IPS DF 6.9 (cell line): ENCODE measurements at regions not wholly inside any gene's neighbourhood (a gene's known extent, or its start where the extent isn't known, plus 50 kb on each side); places are given as distances from the start of the nearest gene placed in this dataset.

ENCODE experiments used
- DNase-seq: peaks from one replicate; pipeline ENCODE4 v3.0.0-alpha.2; 2013; ENCODE audit warnings: low read depth, low spot score
- H3K27ac ChIP-seq: one replicate; pipeline ENCODE4 v1.5.1; 2013; ENCODE audit warnings: low read length, control low read depth
- H3K27me3 ChIP-seq: 2 replicates; pipeline ENCODE4 v1.6.1; 2013; ENCODE audit warnings: mild to moderate bottlenecking, low read length; ENCODE audit not compliant: control insufficient read depth, insufficient read depth
- H3K36me3 ChIP-seq: 2 replicates; pipeline ENCODE4 v1.6.1; 2013; ENCODE audit warnings: low read length; ENCODE audit not compliant: control insufficient read depth, insufficient read depth
- H3K4me1 ChIP-seq: 2 replicates; pipeline ENCODE4 v1.6.1; 2013; ENCODE audit warnings: low read length; ENCODE audit not compliant: control insufficient read depth, insufficient read depth
- H3K4me3 ChIP-seq: 2 replicates; pipeline ENCODE4 v1.5.1; 2013; ENCODE audit warnings: mild to moderate bottlenecking, low read length
- H3K9me3 ChIP-seq: 2 replicates; pipeline ENCODE4 v1.6.1; 2013; ENCODE audit warnings: low read length, inconsistent platforms; ENCODE audit not compliant: control insufficient read depth, insufficient read depth
- WGBS: extraction: QIAGEN DNeasy Blood & Tissue Kit; methylation state at CpG from one replicate; pipeline ENCODE4 v1.1.7; 2013; ENCODE audit warnings: mixed read lengths, missing lambda C conversion rate; ENCODE audit not compliant: insufficient read length, insufficient coverage; 5-methylcytosine and 5-hydroxymethylcytosine counted together

GRCh38 chr12:85549640-85550039 lies 269.6 kb downstream of the ALX1 start:
- no peak for DNase-seq
- H3K27ac ChIP-seq = no peak overlapping the region
- no peaks in the 10 kb centered on the region; the same call in 1 of the 2 replicates for H3K4me1 ChIP-seq
- H3K36me3 ChIP-seq = no peaks in the 10 kb centered on the region
- H3K4me3 ChIP-seq = no peak overlapping the region
- no CpG with 5 or more reads among the region's 2 CpGs for WGBS
- no peaks in the 10 kb centered on the region for H3K9me3 ChIP-seq
- no peaks in the 10 kb centered on the region for H3K27me3 ChIP-seq

GRCh38 chr12:85550924-85551323 lies 270.9 kb downstream of the ALX1 start:
- no CpG with 5 or more reads among the region's 2 CpGs for WGBS
- DNase-seq = peak; percentile 11
- Histone ChIP-seq H3K27me3 (no peaks in the 10 kb centered on the region), H3K4me1 (no peaks in the 10 kb centered on the region; the same call in 1 of the 2 replicates), H3K27ac (peak overlapping the region; percentile 83), H3K4me3 (no peak overlapping the region), H3K36me3 (no peaks in the 10 kb centered on the region), H3K9me3 (no peaks in the 10 kb centered on the region)

- no peaks in the 10 kb centered on the region for H3K9me3 ChIP-seq
- no CpG with 5 or more reads among the region's 3 CpGs for WGBS
- H3K27ac ChIP-seq = no peak overlapping the region
- no peak overlapping the region for H3K4me3 ChIP-seq
- H3K4me1 ChIP-seq = no peaks in the 10 kb centered on the region; the same call in 1 of the 2 replicates
- no peaks in the 10 kb centered on the region for H3K27me3 ChIP-seq
- H3K36me3 ChIP-seq = no peaks in the 10 kb centered on the region
- no peak for DNase-seq
Observed at GRCh38 chr12:85552461-85552860, 272.4 kb downstream of the ALX1 start.

GRCh38 chr12:85557850-85558249 lies 277.8 kb downstream of the ALX1 start:
- H3K27me3 ChIP-seq = no peaks in the 10 kb centered on the region
- WGBS = no CpG with 5 or more reads among the region's 1 CpG
- no peak for DNase-seq

GRCh38 chr12:85558684-85559083 lies 277.5 kb downstream of the RASSF9 start:
- no peaks in the 10 kb centered on the region for H3K4me1 ChIP-seq
- DNase-seq = no peak
- H3K9me3 ChIP-seq = no peaks in the 10 kb centered on the region
- no peak overlapping the region for H3K4me3 ChIP-seq
- H3K27ac ChIP-seq = no peak overlapping the region
- no peaks in the 10 kb centered on the region for H3K36me3 ChIP-seq
- no peaks in the 10 kb centered on the region for H3K27me3 ChIP-seq

More at GRCh38 chr12:85557850-85558249, 277.8 kb downstream of the ALX1 start:
- no peaks in the 10 kb centered on the region for H3K9me3 ChIP-seq
- H3K4me1 ChIP-seq = no peaks in the 10 kb centered on the region
- H3K36me3 ChIP-seq = no peaks in the 10 kb centered on the region
- H3K27ac ChIP-seq = no peak overlapping the region
- no peak overlapping the region for H3K4me3 ChIP-seq

GRCh38 chr12:85559127-85559526 lies 277.1 kb downstream of the RASSF9 start:
- Histone ChIP-seq H3K27me3 (no peaks in the 10 kb centered on the region), H3K36me3 (no peaks in the 10 kb centered on the region), H3K4me3 (no peak overlapping the region), H3K4me1 (no peaks in the 10 kb centered on the region), H3K9me3 (no peaks in the 10 kb centered on the region), H3K27ac (no peak overlapping the region)
- no peak for DNase-seq
- WGBS = no CpG with 5 or more reads among the region's 2 CpGs

- no peak for DNase-seq
- H3K4me3 ChIP-seq = no peak overlapping the region
- no peaks in the 10 kb centered on the region for H3K4me1 ChIP-seq
Observed at GRCh38 chr12:85559536-85559935, 276.7 kb downstream of the RASSF9 start.

GRCh38 chr12:85562765-85563164 lies 273.4 kb downstream of the RASSF9 start:
- H3K36me3 ChIP-seq = no peaks in the 10 kb centered on the region
- H3K4me3 ChIP-seq = no peak overlapping the region
- WGBS = no CpG with 5 or more reads among the region's 2 CpGs
- H3K4me1 ChIP-seq = no peaks in the 10 kb centered on the region
- H3K27ac ChIP-seq = no peak overlapping the region
- no peak for DNase-seq
- H3K9me3 ChIP-seq = no peaks in the 10 kb centered on the region
- no peaks in the 10 kb centered on the region for H3K27me3 ChIP-seq

More at GRCh38 chr12:85559536-85559935, 276.7 kb downstream of the RASSF9 start:
- no peaks in the 10 kb centered on the region for H3K27me3 ChIP-seq
- H3K36me3 ChIP-seq = no peaks in the 10 kb centered on the region
- no peak overlapping the region for H3K27ac ChIP-seq
- no peaks in the 10 kb centered on the region for H3K9me3 ChIP-seq

- WGBS = no CpG with 5 or more reads among the region's 4 CpGs
- Histone ChIP-seq H3K4me1 (no peaks in the 10 kb centered on the region), H3K9me3 (no peaks in the 10 kb centered on the region), H3K36me3 (no peaks in the 10 kb centered on the region), H3K27ac (no peak overlapping the region), H3K27me3 (no peaks in the 10 kb centered on the region), H3K4me3 (no peak overlapping the region)
- DNase-seq = no peak
Observed at GRCh38 chr12:85564786-85565185, 271.4 kb downstream of the RASSF9 start.

- Histone ChIP-seq H3K9me3 (no peaks in the 10 kb centered on the region), H3K4me1 (no peaks in the 10 kb centered on the region), H3K36me3 (no peaks in the 10 kb centered on the region), H3K4me3 (no peak overlapping the region), H3K27me3 (no peaks in the 10 kb centered on the region), H3K27ac (no peak overlapping the region)
- WGBS = no CpG with 5 or more reads among the region's 6 CpGs
- no peak for DNase-seq
Observed at GRCh38 chr12:85568395-85569103, 267.7 kb downstream of the RASSF9 start.

- no CpG with 5 or more reads among the region's 3 CpGs for WGBS
- no peak for DNase-seq
- H3K27ac ChIP-seq = no peak overlapping the region
- H3K36me3 ChIP-seq = no peaks in the 10 kb centered on the region
- no peaks in the 10 kb centered on the region for H3K27me3 ChIP-seq
- no peaks in the 10 kb centered on the region for H3K4me1 ChIP-seq
- no peaks in the 10 kb centered on the region for H3K9me3 ChIP-seq
- H3K4me3 ChIP-seq = no peak overlapping the region
Observed at GRCh38 chr12:85569261-85569660, 266.9 kb downstream of the RASSF9 start.
